PC-9 (cell line): ENCODE measurements at regions not wholly inside any gene's neighbourhood (a gene's known extent, or its start where the extent isn't known, plus 50 kb on each side); places are given as distances from the start of the nearest gene placed in this dataset.

Source experiments
- BruUV-seq: library from RNA; stranded (reverse); fragments of 400-500 nt; replicated peaks from 2 replicates; lab custom pipeline; 2021; lab: Mats Ljungman, UMichigan
- CTCF ChIA-PET: fragments of 300-600 bp; sonication (Branson Sonifier 250); formaldehyde crosslinking; loops from one replicate; lab custom pipeline; 2022; ENCODE audit warnings: antibody characterized with exemption; lab: Charles Lee
- POLR2A ChIA-PET: fragments of 300-600 bp; sonication (Branson Sonifier 250); formaldehyde crosslinking; loops from one replicate; lab custom pipeline; 2022; ENCODE audit warnings: antibody characterized with exemption; ENCODE audit not compliant: unreplicated experiment; lab: Charles Lee
- DNase-seq, 2 experiments: peaks; one replicate each; pipeline versions ENCODE4 v3.0.0 to v3.0.0-alpha.2; 2015 to 2022; ENCODE audit warnings: mixed read lengths in 1 of 2
- H2AFZ ChIP-seq: fragments of 200-600 bp; sonication (generic); 2 replicates; pipeline ENCODE4 v1.8.1; 2017; ENCODE audit warnings: antibody characterized with exemption
- H3F3A ChIP-seq: fragments of 200-600 bp; sonication (generic); 2 replicates; pipeline ENCODE4 v1.8.1; 2017; ENCODE audit warnings: antibody characterized with exemption, mild to moderate bottlenecking, low read depth; ENCODE audit not compliant: insufficient read depth
- H3K27ac ChIP-seq: fragments of 200-600 bp; sonication (generic); 2 replicates; pipeline ENCODE4 v1.6.1; 2016; ENCODE audit warnings: mixed run types
- H3K27me3 ChIP-seq: fragments of 200-600 bp; sonication (generic); 2 replicates; pipeline ENCODE4 v1.6.1; 2016; ENCODE audit warnings: low read depth, mixed run types; ENCODE audit not compliant: insufficient read depth
- H3K36me3 ChIP-seq: fragments of 200-600 bp; sonication (generic); 2 replicates; pipeline ENCODE4 v1.6.1; 2016; ENCODE audit warnings: low read depth, mixed run types
- H3K4me1 ChIP-seq: fragments of 200-600 bp; sonication (generic); replicated peaks from 2 replicates; pipeline ENCODE4 v1.6.1; 2016; ENCODE audit warnings: mixed run types; ENCODE audit not compliant: insufficient read depth
- H3K4me2 ChIP-seq: fragments of 200-600 bp; sonication (generic); 2 replicates; pipeline ENCODE4 v1.6.1; 2017; ENCODE audit warnings: mixed run types
- H3K4me3 ChIP-seq: fragments of 200-600 bp; sonication (generic); 2 replicates; pipeline ENCODE4 v1.6.1; 2016; ENCODE audit warnings: mixed run types
- H3K79me2 ChIP-seq: fragments of 200-600 bp; sonication (generic); 2 replicates; pipeline ENCODE4 v1.6.1; 2017; ENCODE audit warnings: low read depth, mixed run types
- H3K9me2 ChIP-seq: fragments of 200-600 bp; sonication (generic); 2 replicates; pipeline ENCODE4 v1.8.1; 2017; ENCODE audit warnings: mild to moderate bottlenecking; ENCODE audit not compliant: insufficient read depth
- H3K9me3 ChIP-seq: fragments of 200-600 bp; sonication (generic); 2 replicates; pipeline ENCODE4 v1.8.1; 2016; ENCODE audit warnings: low read depth; ENCODE audit not compliant: insufficient read depth
- H4K20me1 ChIP-seq: fragments of 200-600 bp; sonication (generic); 2 replicates; pipeline ENCODE4 v1.8.1; 2017; ENCODE audit not compliant: insufficient read depth
- EZH2 ChIP-seq: fragments of 200-600 bp; sonication (generic); IDR thresholded peaks from 2 replicates; pipeline ENCODE4 v1.8.0; 2017; ENCODE audit warnings: antibody characterized with exemption, low read depth
- intact Hi-C: fragments of 100-400 bp; cut with micrococcal nuclease; formaldehyde crosslinking; loops from one replicate; pipeline ENCODE4 v1.10.0; 2022; ENCODE audit not compliant: unreplicated experiment
- TF ChIP-seq, protein P1 (sequence below): fragments of 200-600 bp; sonication (generic); conservative IDR thresholded peaks from 2 replicates; pipeline ENCODE4 v1.6.1; 2017; ENCODE audit warnings: mixed run types, antibody characterized with exemption, mild to moderate bottlenecking, moderate library complexity

GRCh38 chr12:47378222-47378582 is 298.4 kb upstream of the AMIGO2 start:
- CTCF ChIA-PET: no interaction called here
- Histone ChIP-seq H3K9me3 (no peaks in the 10 kb centered on the region), H3K9me2 (no peaks in the 10 kb centered on the region), H2AFZ (0 out of 2 replicates have a peak overlapping the region, but pooled peaks have one; percentile 8), H3K79me2 (no peaks in the 10 kb centered on the region), H4K20me1 (no peaks in the 10 kb centered on the region), H3K27me3 (no peaks in the 10 kb centered on the region), H3K27ac (no peak overlapping the region), H3K4me2 (no peak overlapping the region), H3K4me1 (peaks cover 11% of the 10 kb centered on the region), H3K4me3 (no peak overlapping the region), H3K36me3 (no peaks in the 10 kb centered on the region; the same call in 1 of the 2 replicates), H3F3A (no peaks in the 10 kb centered on the region)
- POLR2A ChIA-PET: no interaction called here
- DNase-seq: no peak
- no TSS peak for BruUV-seq
- TF ChIP-seq EZH2: no peak
- TF ChIP-seq, protein P1, sequence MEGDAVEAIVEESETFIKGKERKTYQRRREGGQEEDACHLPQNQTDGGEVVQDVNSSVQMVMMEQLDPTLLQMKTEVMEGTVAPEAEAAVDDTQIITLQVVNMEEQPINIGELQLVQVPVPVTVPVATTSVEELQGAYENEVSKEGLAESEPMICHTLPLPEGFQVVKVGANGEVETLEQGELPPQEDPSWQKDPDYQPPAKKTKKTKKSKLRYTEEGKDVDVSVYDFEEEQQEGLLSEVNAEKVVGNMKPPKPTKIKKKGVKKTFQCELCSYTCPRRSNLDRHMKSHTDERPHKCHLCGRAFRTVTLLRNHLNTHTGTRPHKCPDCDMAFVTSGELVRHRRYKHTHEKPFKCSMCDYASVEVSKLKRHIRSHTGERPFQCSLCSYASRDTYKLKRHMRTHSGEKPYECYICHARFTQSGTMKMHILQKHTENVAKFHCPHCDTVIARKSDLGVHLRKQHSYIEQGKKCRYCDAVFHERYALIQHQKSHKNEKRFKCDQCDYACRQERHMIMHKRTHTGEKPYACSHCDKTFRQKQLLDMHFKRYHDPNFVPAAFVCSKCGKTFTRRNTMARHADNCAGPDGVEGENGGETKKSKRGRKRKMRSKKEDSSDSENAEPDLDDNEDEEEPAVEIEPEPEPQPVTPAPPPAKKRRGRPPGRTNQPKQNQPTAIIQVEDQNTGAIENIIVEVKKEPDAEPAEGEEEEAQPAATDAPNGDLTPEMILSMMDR: no peak
- intact Hi-C loops: no loop called here

- Histone ChIP-seq H3K4me1 (peaks cover 11% of the 10 kb centered on the region), H3K4me3 (no peak overlapping the region), H3K79me2 (no peaks in the 10 kb centered on the region), H4K20me1 (no peaks in the 10 kb centered on the region), H3K9me2 (no peaks in the 10 kb centered on the region), H3F3A (no peaks in the 10 kb centered on the region), H3K9me3 (no peaks in the 10 kb centered on the region), H3K27me3 (no peaks in the 10 kb centered on the region), H3K4me2 (no peak overlapping the region), H3K27ac (no peak overlapping the region), H3K36me3 (no peaks in the 10 kb centered on the region; the same call in 1 of the 2 replicates), H2AFZ (0 out of 2 replicates have a peak overlapping the region, but pooled peaks have one; percentile 22)
- intact Hi-C loops: no loop called here
- BruUV-seq: no TSS peak
- ChIA-PET CTCF (no interaction called here), POLR2A (no interaction called here)
- TF ChIP-seq, protein P1: no peak
- no peak for TF ChIP-seq EZH2
- peak in 1 of 2 experiments; percentile 59 for DNase-seq
Measured at GRCh38 chr12:47377414-47378221, 297.9 kb upstream of the AMIGO2 start.

DNA sequence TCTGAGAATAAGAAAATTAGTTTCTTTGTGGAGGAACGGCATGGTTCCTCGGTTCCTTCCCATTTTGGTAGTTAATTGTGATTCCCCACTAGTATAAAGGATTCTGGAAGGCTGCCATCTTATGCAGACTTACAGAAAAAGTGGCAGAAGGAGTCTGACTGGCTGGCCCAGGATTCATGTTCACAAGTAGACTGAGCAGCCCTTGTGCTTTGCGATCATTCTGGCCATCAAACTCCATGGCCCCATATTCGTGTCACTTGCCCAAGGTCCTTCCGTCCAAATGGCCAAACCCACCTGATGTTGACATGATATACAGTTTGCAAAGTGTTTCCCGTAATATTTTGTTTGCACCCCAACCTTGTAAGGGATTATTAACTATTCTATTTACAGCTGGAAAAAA is 297.2 kb upstream of the AMIGO2 start:
- Histone ChIP-seq H3K27ac (no peak overlapping the region), H3K36me3 (no peaks in the 10 kb centered on the region; the same call in 1 of the 2 replicates), H3K27me3 (no peaks in the 10 kb centered on the region), H2AFZ (no peak overlapping the region), H3F3A (no peaks in the 10 kb centered on the region), H3K9me2 (no peaks in the 10 kb centered on the region), H3K4me3 (no peak overlapping the region), H4K20me1 (no peaks in the 10 kb centered on the region), H3K9me3 (no peaks in the 10 kb centered on the region), H3K4me1 (peaks cover 11% of the 10 kb centered on the region), H3K4me2 (no peak overlapping the region), H3K79me2 (no peaks in the 10 kb centered on the region)
- POLR2A ChIA-PET: no interaction called here
- CTCF ChIA-PET: no interaction called here
- BruUV-seq: no TSS peak
- no peak for DNase-seq
- intact Hi-C loops: no loop called here
- no peak for TF ChIP-seq EZH2
- TF ChIP-seq, protein P1: no peak
